ENCODE measurements at regions not wholly inside any gene's neighbourhood (a gene's known extent, or its start where the extent isn't known, plus 50 kb on each side); places are given as distances from the start of the nearest gene placed in this dataset.

GRCh38 chr7:156001496-156002260, 189.4 kb upstream of the SHH start:
- DNase-seq = no peak

- no peak for DNase-seq
Observed at GRCh38 chr7:156000601-156001396, 188.5 kb upstream of the SHH start.

- DNase-seq = no peak
Observed at GRCh38 chr7:155999631-156000489, 187.6 kb upstream of the SHH start.

- DNase-seq = no peak
Observed at GRCh38 chr7:155998766-155999630, 186.7 kb upstream of the SHH start.

GRCh38 chr7:155998328-155998691, 186.0 kb upstream of the SHH start:
- no peak for DNase-seq

- no peak for DNase-seq
Observed at GRCh38 chr7:155997431-155998327, 185.4 kb upstream of the SHH start.

- DNase-seq = no peak
Observed at GRCh38 chr7:155996718-155997280, 184.5 kb upstream of the SHH start.

GRCh38 chr7:155995183-155995612, 182.9 kb upstream of the SHH start:
- DNase-seq = no peak

GRCh38 chr7:155994279-155994811, 182.1 kb upstream of the SHH start:
- no peak for DNase-seq

GRCh38 chr7:155993420-155994278, 181.4 kb upstream of the SHH start:
- no peak for DNase-seq

GRCh38 chr7:155992974-155993373, 180.7 kb upstream of the SHH start:
- no peak for DNase-seq

- no peak for DNase-seq
Observed at GRCh38 chr7:155992538-155992937, 180.3 kb upstream of the SHH start.

- no peak for DNase-seq
Observed at GRCh38 chr7:155992107-155992506, 179.8 kb upstream of the SHH start.

GRCh38 chr7:155991470-155991869, 179.2 kb upstream of the SHH start:
- DNase-seq = no peak

- no peak for DNase-seq
Observed at GRCh38 chr7:155988416-155988815, 176.2 kb upstream of the SHH start.

GRCh38 chr7:155987681-155988235, 175.5 kb upstream of the SHH start:
- DNase-seq = no peak

GRCh38 chr7:155986497-155987160, 174.4 kb upstream of the SHH start:
- no peak for DNase-seq

- DNase-seq = no peak
Observed at GRCh38 chr7:155985518-155986250, 173.4 kb upstream of the SHH start.

Data from NCI-H82 (cell line).